Right ventricle myocardium superior (tissue), 1 donor: ENCODE measurements at regions not wholly inside any gene's neighbourhood (a gene's known extent, or its start where the extent isn't known, plus 50 kb on each side); places are given as distances from the start of the nearest gene placed in this dataset.

Experiments
- ATAC-seq: fragments of 200-7000 bp; cut with Tn5 transposase; one replicate; pipeline ENCODE4 v1.9.1; 2020; ENCODE audit warnings: mild to moderate bottlenecking; ENCODE audit not compliant: poor library complexity
- DNase-seq: peaks from one replicate; pipeline ENCODE4 v3.0.0-alpha.2; 2020
- intact Hi-C: fragments of 100-400 bp; cut with DNase I; formaldehyde crosslinking; loops from one replicate; pipeline ENCODE4 v1.11.2; 2022
- donor health status: DM: no; HTN: yes; CAD: no; lungs with severe emphysema.

GRCh38 chr10:52855546-52856325 is 83.2 kb upstream of the MBL2 start:
- no peak for DNase-seq
- intact Hi-C loops: no loop called here
- no peak for ATAC-seq

GRCh38 chr10:52853704-52854103 is 81.1 kb upstream of the MBL2 start:
- DNase-seq: no peak
- no peak for ATAC-seq
- intact Hi-C loops: no loop called here

GRCh38 chr10:52836816-52837215 is 64.2 kb upstream of the MBL2 start:
- DNase-seq (no peak), ATAC-seq (no peak)
- intact Hi-C loops: no loop called here
